Muscle of leg (tissue), 3 donors: ENCODE measurements at regions not wholly inside any gene's neighbourhood (a gene's known extent, or its start where the extent isn't known, plus 50 kb on each side); places are given as distances from the start of the nearest gene placed in this dataset.

Source experiments
- DNase-seq: peaks from one replicate; pipeline ENCODE4 v3.0.0; 2013
- H3K27ac ChIP-seq: one replicate; pipeline ENCODE4 v1.5.1; 2013; ENCODE audit warnings: mild to moderate bottlenecking, low read length, control low read depth
- H3K27me3 ChIP-seq: one replicate; pipeline ENCODE4 v1.6.1; 2013; ENCODE audit warnings: low read length; ENCODE audit not compliant: control insufficient read depth, insufficient read depth
- H3K36me3 ChIP-seq: one replicate; pipeline ENCODE4 v1.6.1; 2013; ENCODE audit warnings: low read length; ENCODE audit not compliant: control insufficient read depth, insufficient read depth
- H3K4me1 ChIP-seq: one replicate; pipeline ENCODE4 v1.6.1; 2013; ENCODE audit warnings: low read length; ENCODE audit not compliant: control insufficient read depth, insufficient read depth
- H3K4me3 ChIP-seq: one replicate; pipeline ENCODE4 v1.5.1; 2013; ENCODE audit warnings: low read length, control low read depth
- H3K9me3 ChIP-seq: replicated peaks from 2 replicates; pipeline ENCODE4 v1.6.1; 2013; ENCODE audit warnings: low read depth, low read length; ENCODE audit not compliant: control insufficient read depth
- WGBS: methylation state at CpG from one replicate; pipeline ENCODE4 v1.1.5; 2013; ENCODE audit warnings: missing lambda C conversion rate; ENCODE audit not compliant: insufficient coverage; 5-methylcytosine and 5-hydroxymethylcytosine counted together

GRCh38 chr2:136226903-136227302 lies 109.0 kb upstream of the CXCR4 start:
- no peaks in the 10 kb centered on the region for H3K27me3 ChIP-seq
- no peaks in the 10 kb centered on the region for H3K36me3 ChIP-seq
- WGBS: 25% methylated on average over 2 of the region's 4 CpGs
- H3K4me3 ChIP-seq: no peak overlapping the region
- DNase-seq: peak; percentile 49
- H3K27ac ChIP-seq: no peak overlapping the region
- H3K4me1 ChIP-seq: peaks cover 15% of the 10 kb centered on the region
- H3K9me3 ChIP-seq: no peaks in the 10 kb centered on the region

- WGBS: 35% methylated on average over 6 of the region's 7 CpGs
Measured at GRCh38 chr2:136225950-136226835, 108.2 kb upstream of the CXCR4 start.

GRCh38 chr2:136223274-136223673 lies 105.3 kb upstream of the CXCR4 start:
- 88% methylated on average over 5 of the region's 7 CpGs for WGBS
- H3K27me3 ChIP-seq: no peaks in the 10 kb centered on the region

More at GRCh38 chr2:136225950-136226835, 108.2 kb upstream of the CXCR4 start:
- Histone ChIP-seq H3K27ac (no peak overlapping the region), H3K9me3 (no peaks in the 10 kb centered on the region), H3K4me1 (peaks cover 15% of the 10 kb centered on the region), H3K36me3 (no peaks in the 10 kb centered on the region), H3K27me3 (no peaks in the 10 kb centered on the region), H3K4me3 (no peak overlapping the region)
- DNase-seq: peak; percentile 68

GRCh38 chr2:136222862-136223261 lies 104.9 kb upstream of the CXCR4 start:
- Histone ChIP-seq H3K4me3 (no peak overlapping the region), H3K9me3 (no peaks in the 10 kb centered on the region), H3K36me3 (no peaks in the 10 kb centered on the region), H3K27ac (no peak overlapping the region), H3K27me3 (no peaks in the 10 kb centered on the region), H3K4me1 (peaks cover 15% of the 10 kb centered on the region)
- no CpG with 5 or more reads among the region's 5 CpGs for WGBS
- no peak for DNase-seq

More at GRCh38 chr2:136223274-136223673, 105.3 kb upstream of the CXCR4 start:
- Histone ChIP-seq H3K4me3 (no peak overlapping the region), H3K36me3 (no peaks in the 10 kb centered on the region), H3K9me3 (no peaks in the 10 kb centered on the region), H3K4me1 (peaks cover 15% of the 10 kb centered on the region), H3K27ac (no peak overlapping the region)
- no peak for DNase-seq

- H3K4me1 ChIP-seq: peaks cover 4% of the 10 kb centered on the region
- H3K27me3 ChIP-seq: no peaks in the 10 kb centered on the region
- no peak overlapping the region for H3K4me3 ChIP-seq
- no CpG with 5 or more reads among the region's 3 CpGs for WGBS
- H3K36me3 ChIP-seq: no peaks in the 10 kb centered on the region
- no peak for DNase-seq
- no peak overlapping the region for H3K27ac ChIP-seq
- H3K9me3 ChIP-seq: no peaks in the 10 kb centered on the region
Measured at GRCh38 chr2:136221026-136221425, 103.1 kb upstream of the CXCR4 start.

GRCh38 chr2:136219963-136220362 lies 102.0 kb upstream of the CXCR4 start:
- H3K27me3 ChIP-seq: no peaks in the 10 kb centered on the region
- no peaks in the 10 kb centered on the region for H3K9me3 ChIP-seq
- H3K36me3 ChIP-seq: no peaks in the 10 kb centered on the region
- no CpG with 5 or more reads among the region's 4 CpGs for WGBS
- H3K4me3 ChIP-seq: no peak overlapping the region
- H3K4me1 ChIP-seq: no peaks in the 10 kb centered on the region
- no peak for DNase-seq
- H3K27ac ChIP-seq: no peak overlapping the region

GRCh38 chr2:136219341-136219740 lies 101.4 kb upstream of the CXCR4 start:
- Histone ChIP-seq H3K4me1 (no peaks in the 10 kb centered on the region), H3K27ac (no peak overlapping the region), H3K27me3 (no peaks in the 10 kb centered on the region), H3K4me3 (no peak overlapping the region), H3K9me3 (no peaks in the 10 kb centered on the region), H3K36me3 (no peaks in the 10 kb centered on the region)
- no peak for DNase-seq
- 86% methylated on average over 4 of the region's 6 CpGs for WGBS

- Histone ChIP-seq H3K4me1 (no peaks in the 10 kb centered on the region), H3K36me3 (no peaks in the 10 kb centered on the region), H3K4me3 (no peak overlapping the region), H3K27me3 (no peaks in the 10 kb centered on the region), H3K9me3 (no peaks in the 10 kb centered on the region), H3K27ac (no peak overlapping the region)
- WGBS: 57% methylated on average over 2 of the region's 3 CpGs
- no peak for DNase-seq
Measured at GRCh38 chr2:136217996-136218395, 100.0 kb upstream of the CXCR4 start.

GRCh38 chr2:136215908-136216472 lies 98.0 kb upstream of the CXCR4 start:
- H3K4me1 ChIP-seq: no peaks in the 10 kb centered on the region
- H3K27ac ChIP-seq: no peak overlapping the region
- no peak for DNase-seq
- H3K27me3 ChIP-seq: no peaks in the 10 kb centered on the region
- no peaks in the 10 kb centered on the region for H3K9me3 ChIP-seq
- H3K4me3 ChIP-seq: no peak overlapping the region
- no peaks in the 10 kb centered on the region for H3K36me3 ChIP-seq
- WGBS: no CpG with 5 or more reads among the region's 5 CpGs

- Histone ChIP-seq H3K4me3 (no peak overlapping the region), H3K4me1 (no peaks in the 10 kb centered on the region), H3K36me3 (no peaks in the 10 kb centered on the region), H3K27me3 (no peaks in the 10 kb centered on the region), H3K9me3 (no peaks in the 10 kb centered on the region), H3K27ac (no peak overlapping the region)
- WGBS: 14% methylated on average over 1 of the region's 2 CpGs
- no peak for DNase-seq
Measured at GRCh38 chr2:136215449-136215848, 97.5 kb upstream of the CXCR4 start.
